ENCODE measurements at regions not wholly inside any gene's neighbourhood (a gene's known extent, or its start where the extent isn't known, plus 50 kb on each side); places are given as distances from the start of the nearest gene placed in this dataset.

DNA sequence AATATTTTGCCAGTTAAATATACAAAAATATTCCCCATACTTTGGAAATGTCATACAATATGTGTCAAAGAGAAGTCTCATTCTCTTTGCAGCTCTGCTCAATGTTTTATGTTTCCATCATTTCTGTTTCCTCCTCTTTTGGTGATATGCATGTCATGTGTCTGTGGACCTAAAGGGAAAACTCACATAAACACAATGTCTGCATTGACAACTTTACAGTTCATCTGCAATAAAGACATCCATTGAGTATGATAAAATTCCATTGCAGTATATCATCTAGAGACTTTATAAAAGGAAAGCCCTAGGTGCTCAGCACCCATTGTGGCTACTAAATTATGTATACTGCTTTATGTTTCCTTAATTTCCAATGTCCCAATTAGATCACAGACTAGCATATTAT, 461.3 kb upstream of the FAT3 start:
- TF ChIP-seq POLR2A (IDR thresholded peaks at IDR 0.05), result no peak
- TF ChIP-seq CTCF (IDR thresholded peaks at IDR 0.05), result no peak
